ENCODE measurements at regions not wholly inside any gene's neighbourhood (a gene's known extent, or its start where the extent isn't known, plus 50 kb on each side); places are given as distances from the start of the nearest gene placed in this dataset.
A peak's percentile ranks its signal among the peaks of the same experiment; 100 is the strongest.
"Not testable (repeated sequence)": the region's sequence is repeated elsewhere in the genome, so short reads cannot be mapped to it uniquely, and the experiment has no call there.

DNA sequence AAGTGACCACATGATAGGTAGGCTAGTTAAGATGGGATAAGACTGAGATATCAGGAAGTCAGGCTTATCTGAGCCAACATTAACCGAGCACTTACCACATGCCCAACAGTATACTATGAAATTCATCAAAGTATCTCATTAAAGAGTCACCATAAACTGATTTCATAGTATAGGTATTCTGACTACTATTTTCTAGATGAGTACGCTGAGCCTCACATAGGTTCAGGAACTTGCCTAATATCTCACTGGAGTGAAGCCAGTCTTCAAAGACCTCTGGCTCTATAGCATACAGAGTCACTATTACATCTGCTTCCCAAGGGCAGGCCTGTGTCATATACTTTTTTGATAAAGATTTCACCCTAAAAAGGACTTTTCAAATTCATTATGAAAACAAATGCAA, 115.6 kb upstream of the NGF start:
- DNase-seq (ENCODE audit: low read depth): peak; percentile 59

DNA sequence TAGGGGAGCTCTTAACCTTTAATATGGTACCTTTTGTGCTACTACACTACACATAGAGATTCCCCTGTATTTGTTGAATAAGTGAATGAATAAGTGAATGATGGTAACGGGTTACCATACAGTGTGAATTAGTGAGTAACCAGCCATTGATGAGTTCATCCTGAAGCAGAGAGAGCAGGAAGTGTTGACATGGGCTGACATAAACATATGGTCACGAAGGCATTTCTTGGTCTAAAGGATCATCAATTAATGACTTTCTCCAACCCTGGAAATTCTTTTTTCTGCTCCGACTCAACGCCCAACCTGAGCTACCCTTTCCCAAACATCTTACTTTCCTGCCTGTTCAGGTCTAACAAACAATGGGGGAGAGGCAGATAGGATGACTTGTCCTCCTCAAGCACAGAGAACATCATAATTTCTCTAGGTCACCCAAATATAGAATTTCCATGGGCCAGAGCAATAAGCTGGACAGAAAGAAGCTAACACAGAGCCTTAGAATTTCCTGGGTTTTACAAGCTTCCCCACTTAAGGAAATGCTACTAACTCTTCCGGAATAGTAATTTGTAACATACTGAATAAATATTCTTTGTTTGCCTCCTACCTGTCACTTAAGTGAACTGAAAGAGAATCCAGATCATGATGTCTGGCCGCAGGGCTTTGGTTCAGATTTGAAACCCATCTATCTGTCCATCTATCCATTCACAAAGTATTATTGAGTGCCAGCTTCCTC, 114.7 kb upstream of the NGF start:
- DNase-seq (ENCODE audit: low read depth): no peak

DNA sequence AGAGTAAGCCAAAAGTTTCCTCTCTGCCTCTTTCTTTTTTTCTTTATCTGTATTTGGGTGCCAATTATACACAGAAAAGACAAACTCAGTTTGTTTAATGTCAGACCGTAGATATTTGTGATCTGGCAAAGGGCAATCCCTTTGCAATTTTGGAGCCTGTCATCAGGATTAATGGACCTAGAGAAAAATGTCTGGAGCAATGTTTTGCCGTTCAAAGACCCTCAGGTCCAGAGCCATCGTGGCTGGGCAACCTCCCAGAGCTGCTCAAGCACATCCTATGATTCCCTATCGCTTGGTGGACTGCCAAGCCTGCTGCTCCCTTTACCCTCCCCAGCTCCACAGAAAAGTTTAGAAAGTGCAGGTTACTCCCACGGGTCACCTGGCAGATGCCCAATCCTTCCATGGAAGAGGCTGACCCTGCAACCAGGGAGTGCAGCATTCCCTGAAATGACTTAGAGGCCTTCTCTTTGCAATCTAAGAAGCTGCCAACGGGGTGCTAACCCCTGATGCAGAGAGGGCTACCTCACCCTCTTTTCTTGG, 112.5 kb upstream of the NGF start:
- DNase-seq (ENCODE audit: low read depth): no peak

DNA sequence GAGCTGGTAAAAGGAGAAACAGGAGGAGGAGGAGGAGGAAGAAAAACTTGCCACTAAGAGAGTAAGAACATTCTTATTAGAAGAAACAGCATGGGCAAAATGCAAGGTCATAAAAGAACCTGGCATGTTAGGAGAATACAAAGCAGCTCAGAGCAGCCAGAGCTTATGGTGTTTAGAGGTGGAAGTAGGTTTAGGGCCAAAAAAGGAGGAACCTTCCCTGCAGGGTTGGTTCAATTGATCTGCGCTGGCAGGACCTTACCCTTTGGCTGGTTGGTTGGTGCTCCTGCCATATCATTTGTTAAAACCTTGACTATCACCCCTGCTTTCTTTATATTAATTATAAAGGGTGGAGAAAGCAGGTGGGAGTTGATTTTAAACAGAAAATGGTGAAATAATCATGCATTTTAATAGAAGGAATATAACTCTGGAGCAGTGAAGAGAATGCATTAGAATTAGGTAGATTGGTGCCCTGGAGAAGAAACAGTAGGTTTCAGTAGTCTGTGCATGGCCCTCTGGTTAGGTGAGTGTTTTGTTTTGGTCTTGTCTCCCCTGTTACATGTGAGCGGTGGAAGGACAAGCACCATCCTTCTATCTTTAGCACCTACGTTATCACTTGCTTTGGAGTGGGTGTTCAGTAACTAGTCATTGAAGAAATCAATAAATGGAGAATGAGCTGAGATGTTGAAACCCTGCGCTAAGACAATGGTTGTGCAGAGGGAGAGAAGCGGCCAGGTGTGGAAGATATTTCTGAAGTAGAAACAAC, 110.4 kb upstream of the NGF start:
- no peak for DNase-seq (ENCODE audit: low read depth)

DNA sequence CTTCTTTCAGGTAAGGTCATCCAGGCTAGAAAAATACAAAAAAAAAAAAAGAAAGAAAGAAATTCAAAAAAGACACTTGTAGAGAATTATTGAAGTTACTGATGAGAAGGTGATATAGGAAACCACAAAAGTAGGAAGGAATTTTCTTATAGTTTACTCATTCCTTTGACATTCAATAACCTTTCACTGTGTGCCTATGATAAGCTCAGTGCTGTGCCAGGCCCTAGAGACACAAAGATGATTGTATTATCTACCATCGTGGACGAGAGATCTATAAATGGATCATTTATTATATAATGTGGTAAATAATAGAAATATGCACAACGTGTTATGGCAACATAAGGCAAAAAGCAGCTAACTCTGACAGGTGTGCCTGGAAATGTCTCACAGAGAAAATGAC, 109.6 kb upstream of the NGF start:
- DNase-seq (ENCODE audit: low read depth): no peak

DNA sequence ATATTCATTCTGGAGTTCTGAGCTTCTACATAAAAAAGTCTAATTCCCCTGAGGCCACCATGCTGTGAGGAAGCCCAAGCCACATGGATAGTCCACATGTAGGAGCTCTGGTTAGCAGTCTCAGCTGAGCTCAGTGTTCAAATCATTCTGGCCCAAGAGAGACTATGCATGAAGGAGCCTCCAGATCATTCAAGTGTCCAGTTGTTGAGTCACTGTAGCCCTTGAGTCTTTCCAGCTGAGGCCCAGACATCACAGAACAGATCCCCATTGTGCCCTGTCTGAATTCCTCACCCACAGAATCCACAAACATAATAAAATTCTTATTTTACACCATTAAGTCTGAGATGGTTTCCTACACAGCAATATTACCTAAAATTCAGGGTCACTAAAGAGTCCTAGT, 107.0 kb upstream of the NGF start:
- DNase-seq (ENCODE audit: low read depth): no peak

DNA sequence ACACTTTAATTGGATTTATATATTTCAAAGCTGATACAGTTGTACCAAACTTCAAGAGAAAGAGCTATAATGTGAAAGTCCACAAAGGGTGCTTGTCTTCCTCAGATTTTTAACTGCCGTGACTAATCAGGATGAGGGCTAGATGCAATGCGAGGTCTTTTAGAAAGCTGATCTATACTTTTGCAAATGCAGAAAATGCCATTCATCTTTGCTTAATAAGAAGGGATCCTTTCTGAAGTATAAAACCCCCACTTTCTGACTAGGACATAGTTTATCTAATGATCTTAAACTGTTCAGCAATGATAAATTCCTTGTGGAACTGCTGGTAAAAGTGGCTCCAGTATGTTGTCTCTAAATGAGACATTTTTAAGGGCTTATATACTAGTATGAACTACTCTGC, 102.7 kb upstream of the NGF start:
- DNase-seq (ENCODE audit: low read depth): no peak

DNA sequence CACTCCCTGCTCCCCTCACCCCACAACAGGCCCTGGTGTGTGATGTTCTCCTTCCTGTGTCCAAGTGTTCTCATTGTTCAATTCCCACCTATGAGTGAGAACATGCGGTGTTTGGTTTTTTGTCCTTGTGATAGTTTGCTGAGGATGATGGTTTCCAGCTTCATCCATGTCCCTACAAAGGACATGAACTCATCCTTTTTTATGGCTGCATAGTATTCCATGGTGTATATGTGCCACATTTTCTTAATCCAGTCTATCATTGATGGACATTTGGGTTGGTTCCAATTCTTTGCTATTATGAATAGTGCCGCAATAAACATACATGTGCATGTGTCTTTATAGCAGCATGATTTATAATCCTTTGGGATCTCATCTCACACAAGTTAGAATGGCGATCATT, 101.5 kb upstream of the NGF start:
- DNase-seq (ENCODE audit: low read depth): not testable (repeated sequence)

DNA sequence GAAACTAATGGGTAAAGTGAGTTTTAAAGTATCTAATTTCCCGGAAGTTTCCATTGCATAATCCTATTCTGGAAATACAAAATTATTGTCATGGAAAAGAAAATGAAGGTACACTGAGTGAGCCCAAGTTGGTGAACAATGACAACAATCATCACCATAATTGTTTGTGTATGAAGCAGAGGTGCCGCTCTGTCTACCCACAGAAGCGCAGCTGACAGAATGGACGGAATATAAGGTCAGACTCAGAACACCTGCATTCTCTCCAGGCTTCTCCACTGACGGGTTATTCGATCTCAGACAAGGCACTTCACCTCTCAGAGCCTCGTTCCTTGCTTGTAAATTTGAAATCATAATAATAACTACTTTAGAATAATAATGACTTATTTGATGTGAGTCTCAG, 99.1 kb upstream of the NGF start:
- DNase-seq (ENCODE audit: low read depth): no peak

DNA sequence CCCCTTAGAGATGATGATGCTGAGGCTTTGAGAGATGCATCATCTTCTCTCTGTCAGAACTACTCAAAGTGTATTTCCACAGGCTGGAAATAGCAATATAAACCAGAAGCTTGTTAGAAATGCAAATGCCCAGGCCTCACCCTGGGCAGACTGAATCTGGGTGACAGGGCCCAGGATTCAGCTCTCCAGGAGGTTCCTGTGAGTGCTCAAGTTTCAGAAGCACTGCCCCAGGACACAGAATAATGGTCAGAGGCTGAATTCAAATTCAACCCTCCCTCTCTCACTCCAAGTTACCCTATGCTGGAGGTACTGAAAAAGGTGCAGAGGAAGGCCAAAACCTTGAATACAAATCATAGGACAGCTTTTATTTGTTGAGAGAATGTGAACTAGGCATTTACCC, 98.5 kb upstream of the NGF start:
- no peak for DNase-seq (ENCODE audit: low read depth)

DNA sequence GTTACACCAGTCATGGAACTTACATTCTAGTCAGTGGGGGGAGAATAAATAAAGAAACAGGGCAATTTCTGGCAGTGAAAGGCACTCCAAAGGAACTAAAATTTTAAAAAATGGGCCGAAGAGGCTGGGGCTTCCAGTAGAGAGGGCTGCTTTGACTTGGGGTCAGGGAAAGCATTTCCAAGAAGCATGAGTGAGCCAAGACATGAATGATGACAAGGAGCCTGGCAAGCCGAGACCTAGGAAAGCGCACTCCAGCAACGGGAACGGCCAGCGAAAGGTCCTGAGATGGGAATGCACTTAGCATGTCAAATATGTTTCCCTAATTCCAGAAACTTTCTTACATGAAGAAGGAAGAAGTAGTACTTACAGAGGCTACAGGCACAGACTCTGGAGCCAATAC, 95.4 kb upstream of the NGF start:
- no peak for DNase-seq (ENCODE audit: low read depth)

DNA sequence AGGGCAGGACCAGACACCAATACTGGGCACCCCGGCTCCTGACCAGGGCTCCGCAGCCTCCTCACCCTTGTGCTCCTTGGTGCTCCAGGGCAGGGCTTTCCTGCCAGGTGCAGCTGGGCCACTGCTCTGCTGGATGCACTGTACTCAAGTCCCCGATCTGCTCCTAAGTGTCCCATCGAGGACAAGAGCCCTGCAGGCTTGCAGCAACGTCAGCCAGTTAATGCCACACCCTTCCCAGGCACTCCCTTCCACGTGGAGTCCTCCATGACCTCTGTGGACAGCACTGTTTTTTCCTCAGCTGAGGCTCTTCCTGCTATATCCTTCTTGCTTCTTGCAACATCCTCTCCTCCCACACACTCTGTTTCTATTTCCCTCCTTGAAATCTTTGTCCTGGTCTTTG, 94.0 kb upstream of the NGF start:
- no peak for DNase-seq (ENCODE audit: low read depth)

DNA sequence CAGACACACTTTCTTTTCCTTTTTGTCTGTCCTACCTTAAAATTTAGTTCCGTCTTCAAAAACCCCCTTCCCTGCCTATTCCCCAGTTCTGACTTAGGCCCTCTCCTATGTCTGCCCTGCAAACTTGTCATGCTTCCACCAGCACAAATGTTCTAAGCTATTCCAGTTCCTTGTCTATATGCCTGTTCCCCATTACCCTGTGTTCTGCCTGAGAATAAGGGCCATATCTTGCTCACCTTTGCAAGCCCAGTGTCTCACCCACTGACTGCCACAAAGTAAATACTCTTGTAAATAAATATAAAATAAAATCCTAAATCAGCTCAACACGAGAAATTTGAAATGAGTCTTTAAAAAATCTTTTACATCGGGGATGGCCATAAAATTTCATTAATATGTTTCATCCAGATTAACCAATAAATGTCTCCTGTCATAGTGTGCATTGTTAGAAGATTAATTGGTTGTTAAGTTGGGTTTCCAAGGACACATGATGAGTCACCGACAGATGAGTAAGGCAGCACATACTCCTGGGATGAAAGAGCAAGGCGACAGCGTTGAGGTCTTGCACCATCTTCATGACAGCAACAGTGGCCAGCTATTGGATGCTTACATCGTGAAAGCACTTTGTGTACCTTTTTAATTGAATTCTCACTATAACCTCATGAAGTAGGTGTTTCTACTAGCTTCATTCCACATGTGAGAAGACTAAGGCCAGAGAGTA, 92.6 kb upstream of the NGF start:
- DNase-seq (ENCODE audit: low read depth): peak; percentile 94

DNA sequence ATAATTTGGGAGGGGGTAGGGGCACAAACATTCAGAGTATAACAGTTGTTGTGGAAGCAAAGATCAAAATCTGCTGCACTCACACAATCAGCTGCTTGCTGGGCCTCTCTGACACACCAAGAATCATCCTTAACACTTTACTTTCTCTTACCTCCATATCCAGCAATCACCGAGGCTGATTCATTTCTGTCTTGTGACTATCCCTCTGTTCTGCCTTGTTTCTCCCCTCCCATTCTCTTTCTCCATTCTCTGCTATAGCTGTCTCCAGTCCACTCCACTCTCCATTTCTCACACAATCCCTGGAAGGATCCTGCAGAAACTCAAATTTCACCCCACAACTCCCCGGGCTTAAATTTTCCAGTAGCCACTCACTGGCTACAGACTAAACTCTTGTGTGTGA, 91.8 kb upstream of the NGF start:
- no peak for DNase-seq (ENCODE audit: low read depth)

DNA sequence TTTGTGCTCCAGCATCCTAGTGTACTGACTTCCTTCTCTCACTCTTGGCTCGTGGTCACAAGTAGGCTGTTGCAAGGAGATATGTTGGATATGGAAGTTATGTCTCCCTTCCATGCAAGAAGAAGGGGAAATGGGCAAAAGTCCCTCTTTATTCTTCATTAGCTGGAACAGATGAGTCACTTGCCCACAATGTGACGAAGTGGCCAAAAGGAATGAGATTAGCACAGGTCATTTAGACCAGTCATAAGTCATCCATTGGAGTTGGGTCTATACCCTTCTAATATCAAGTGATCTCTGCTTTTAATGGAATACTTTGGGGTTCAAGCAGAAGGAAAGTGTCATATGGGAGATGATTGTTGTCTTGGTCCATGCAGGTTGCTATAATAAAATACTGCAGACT, 91.2 kb upstream of the NGF start:
- no peak for DNase-seq (ENCODE audit: low read depth)

DNA sequence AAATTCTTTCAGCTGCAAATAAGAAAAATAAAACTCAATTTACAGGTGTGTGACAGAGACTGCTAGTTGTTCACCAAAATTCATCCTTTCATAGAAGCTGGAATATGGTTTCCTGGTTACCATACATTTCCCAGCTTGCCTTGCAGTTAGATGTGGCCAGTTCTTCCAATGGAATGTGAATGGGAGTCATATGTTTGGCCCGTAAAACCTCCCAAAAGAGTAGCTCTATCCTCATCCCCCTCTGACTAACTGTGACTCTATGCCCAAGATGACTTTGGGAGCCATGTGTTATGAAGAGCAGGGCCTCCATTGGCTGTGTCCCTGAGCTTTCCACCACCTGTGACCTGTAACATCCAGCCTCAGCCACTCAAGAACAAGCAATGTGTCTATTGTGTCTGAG, 90.6 kb upstream of the NGF start:
- no peak for DNase-seq (ENCODE audit: low read depth)

DNA sequence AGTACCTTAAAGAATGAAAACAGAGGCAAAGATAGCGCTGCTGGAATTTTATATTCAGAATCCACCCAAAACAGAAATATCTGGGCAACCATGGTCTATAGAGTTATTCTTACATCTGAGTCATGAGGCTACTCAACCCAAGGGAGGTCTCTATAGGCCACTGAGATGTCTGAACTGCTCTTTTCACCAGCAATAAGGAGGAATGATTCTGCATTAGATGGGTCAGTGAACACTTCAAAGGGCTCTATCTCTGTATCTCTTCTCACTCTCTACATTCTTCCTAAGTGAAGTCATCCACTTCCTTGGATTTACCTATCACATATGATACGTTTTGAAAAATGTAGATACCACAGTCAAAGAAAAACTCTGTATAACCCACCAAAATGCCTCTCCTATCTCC, 90.2 kb upstream of the NGF start:
- no peak for DNase-seq (ENCODE audit: low read depth)

DNA sequence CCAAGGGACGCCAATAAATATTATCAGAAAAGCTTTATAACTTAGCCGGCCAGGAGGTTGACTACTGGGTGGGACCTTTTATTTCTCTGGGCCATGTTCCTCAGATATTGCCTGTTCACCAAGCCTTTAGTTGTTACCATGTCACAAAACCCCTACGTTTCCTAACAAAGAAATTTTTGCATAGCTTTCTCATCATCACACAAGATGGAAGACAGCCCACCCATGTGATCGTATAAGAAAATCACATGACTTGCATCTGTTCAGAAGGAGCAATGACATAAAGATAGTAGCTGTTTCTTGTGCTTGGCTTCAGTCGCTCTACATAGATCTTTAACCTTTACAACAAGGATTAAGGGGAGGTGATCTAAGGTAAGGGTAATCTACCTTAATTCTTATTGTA, 88.9 kb upstream of the NGF start:
- DNase-seq (ENCODE audit: low read depth): no peak

DNA sequence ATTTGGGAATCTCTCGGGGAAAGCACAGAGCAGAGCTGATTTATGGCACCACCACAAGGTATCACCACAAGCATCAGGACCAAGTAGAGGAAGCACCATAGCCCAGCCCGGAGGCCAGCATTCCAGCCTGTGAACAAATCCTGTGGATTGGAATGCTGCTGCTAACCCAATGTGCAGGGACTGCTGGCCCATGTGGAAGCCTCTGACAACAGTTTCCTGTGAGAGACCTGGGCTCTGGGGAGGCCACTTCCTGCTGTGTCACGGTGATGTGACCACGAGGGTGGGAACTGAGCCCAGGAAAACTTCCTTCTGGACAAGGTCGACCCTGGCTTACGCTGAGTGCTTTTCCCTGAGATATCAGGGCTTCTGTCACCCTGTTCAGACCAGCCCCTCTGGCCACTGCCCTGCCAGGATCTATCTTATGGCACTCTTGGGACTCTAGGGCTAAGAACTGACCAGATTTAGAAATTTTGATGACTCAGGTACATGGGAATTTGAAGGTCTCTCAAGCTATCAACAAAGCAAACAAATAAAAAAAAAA, 88.3 kb upstream of the NGF start:
- DNase-seq (ENCODE audit: low read depth): peak; percentile 84

DNA sequence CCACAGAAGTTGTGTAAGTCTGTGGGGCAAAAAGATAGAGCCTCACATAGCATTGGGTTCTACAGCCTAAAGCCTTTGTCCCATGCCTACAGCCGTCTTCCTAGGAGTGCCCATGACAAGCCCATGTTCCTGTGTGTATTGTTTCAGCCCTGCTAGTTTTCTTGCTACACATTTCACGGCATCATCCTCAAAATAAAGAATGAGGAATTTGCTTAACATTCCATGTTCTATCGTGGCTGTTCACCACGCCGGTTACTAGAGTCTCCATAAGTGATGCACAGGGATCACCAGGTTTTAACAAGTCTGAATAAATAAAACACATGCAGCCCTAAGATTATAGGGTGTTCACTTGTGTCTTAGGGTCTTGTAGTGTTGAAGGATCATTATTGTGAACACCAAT, 87.4 kb upstream of the NGF start:
- no peak for DNase-seq (ENCODE audit: low read depth)

DNA sequence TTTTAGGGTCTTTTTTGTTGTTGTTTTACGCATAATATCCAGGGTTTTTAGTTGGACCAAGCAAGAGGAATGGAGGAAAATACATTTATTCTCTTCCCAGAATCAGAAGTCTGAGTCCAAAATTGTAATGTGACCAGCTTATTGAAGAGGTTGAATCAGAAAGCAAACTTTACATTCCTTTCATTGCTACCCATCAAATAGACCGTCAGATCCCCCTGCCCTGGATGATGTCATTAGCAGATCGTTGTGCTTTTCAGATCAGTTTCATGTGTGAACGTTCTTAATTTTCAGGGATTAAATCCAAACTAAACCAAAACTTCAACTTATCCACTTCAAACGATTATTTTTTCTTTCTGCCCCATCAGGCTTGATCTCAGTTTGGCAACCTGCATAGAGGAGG, 85.7 kb upstream of the NGF start:
- DNase-seq (ENCODE audit: low read depth): no peak

DNA sequence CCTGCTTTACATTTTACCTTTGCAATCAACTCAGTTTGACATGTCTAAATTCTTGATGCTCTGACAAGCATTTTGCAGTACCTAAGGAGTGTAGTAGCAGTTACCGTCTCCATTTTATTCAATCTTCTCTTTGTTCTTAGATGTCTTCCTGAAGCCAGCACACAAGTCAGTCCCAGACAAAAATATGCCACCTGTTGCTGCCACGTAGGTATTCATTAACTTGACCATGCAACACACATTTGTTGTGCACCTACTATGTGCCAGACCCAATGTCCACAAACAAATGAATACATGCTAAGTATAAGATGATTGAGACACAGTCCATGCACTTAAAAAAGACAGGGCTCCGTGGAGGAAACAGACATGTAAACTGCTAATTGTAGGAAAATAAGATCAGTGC, 81.5 kb upstream of the NGF start:
- no peak for DNase-seq (ENCODE audit: low read depth)

DNA sequence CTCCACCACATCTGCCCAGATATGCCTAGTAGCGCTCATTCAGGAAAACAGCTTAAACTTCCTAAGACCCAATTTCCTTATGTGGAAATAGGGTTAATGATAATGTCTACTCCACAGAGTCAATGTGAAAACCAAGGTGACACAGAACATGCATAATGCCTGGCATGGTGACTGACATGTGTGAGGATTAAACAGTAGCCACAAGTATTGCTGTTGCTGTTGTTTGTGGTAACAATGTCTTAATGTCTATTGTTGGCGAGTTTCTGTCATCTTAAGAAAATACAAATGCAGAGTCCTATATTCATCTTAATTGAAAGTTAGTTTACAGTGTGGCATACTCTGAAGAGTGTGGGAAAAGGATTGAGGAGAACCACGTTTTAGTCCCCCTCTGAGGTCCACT, 75.6 kb upstream of the NGF start:
- DNase-seq (ENCODE audit: low read depth): no peak

Measured in HS-5 (cell line).